ENCODE measurements at regions not wholly inside any gene's neighbourhood (a gene's known extent, or its start where the extent isn't known, plus 50 kb on each side); places are given as distances from the start of the nearest gene placed in this dataset.
"Not testable (repeated sequence)": the region's sequence is repeated elsewhere in the genome, so short reads cannot be mapped to it uniquely, and the experiment has no call there.

DNA sequence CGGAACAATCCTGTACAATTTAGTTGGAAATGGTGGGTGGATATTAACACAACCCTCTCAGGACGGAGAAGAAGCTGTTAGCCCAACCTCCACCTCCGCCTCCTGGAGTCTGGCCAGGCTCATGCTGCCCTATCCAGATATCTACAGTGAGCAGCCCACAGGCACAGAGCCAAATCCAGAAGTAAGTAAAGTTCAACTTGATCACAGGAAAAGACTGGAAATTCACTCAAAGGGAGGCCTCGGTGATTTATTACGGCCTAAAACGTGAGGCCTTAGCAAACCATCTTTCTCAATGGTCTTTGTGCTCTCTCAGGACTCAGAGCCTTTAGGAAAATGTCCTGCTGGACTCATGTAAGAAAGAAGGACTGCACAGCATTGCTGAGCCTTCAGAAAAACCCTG, 330.4 kb downstream of the CEP170 start:
- TF ChIP-seq, protein P1, sequence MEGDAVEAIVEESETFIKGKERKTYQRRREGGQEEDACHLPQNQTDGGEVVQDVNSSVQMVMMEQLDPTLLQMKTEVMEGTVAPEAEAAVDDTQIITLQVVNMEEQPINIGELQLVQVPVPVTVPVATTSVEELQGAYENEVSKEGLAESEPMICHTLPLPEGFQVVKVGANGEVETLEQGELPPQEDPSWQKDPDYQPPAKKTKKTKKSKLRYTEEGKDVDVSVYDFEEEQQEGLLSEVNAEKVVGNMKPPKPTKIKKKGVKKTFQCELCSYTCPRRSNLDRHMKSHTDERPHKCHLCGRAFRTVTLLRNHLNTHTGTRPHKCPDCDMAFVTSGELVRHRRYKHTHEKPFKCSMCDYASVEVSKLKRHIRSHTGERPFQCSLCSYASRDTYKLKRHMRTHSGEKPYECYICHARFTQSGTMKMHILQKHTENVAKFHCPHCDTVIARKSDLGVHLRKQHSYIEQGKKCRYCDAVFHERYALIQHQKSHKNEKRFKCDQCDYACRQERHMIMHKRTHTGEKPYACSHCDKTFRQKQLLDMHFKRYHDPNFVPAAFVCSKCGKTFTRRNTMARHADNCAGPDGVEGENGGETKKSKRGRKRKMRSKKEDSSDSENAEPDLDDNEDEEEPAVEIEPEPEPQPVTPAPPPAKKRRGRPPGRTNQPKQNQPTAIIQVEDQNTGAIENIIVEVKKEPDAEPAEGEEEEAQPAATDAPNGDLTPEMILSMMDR (IDR thresholded peaks at IDR 0.05; ENCODE audit: low read length) = not testable (repeated sequence)
- not testable (repeated sequence) for TF ChIP-seq EZH2 (IDR thresholded peaks at IDR 0.05; ENCODE audit: borderline replicate concordance, low read length)
